NCI-H187 (cell line): ENCODE measurements at regions not wholly inside any gene's neighbourhood (a gene's known extent, or its start where the extent isn't known, plus 50 kb on each side); places are given as distances from the start of the nearest gene placed in this dataset.
"Not testable (repeated sequence)": the region's sequence is repeated elsewhere in the genome, so short reads cannot be mapped to it uniquely, and the experiment has no call there.

Experiments
- DNase-seq, 2 experiments: peaks; one replicate each; lab custom pipeline; 2025; lab: John Stamatoyannopoulos, UW

GRCh38 chr12:128076188-128076587, 190.8 kb upstream of the TMEM132C start:
- no peak for DNase-seq

DNA sequence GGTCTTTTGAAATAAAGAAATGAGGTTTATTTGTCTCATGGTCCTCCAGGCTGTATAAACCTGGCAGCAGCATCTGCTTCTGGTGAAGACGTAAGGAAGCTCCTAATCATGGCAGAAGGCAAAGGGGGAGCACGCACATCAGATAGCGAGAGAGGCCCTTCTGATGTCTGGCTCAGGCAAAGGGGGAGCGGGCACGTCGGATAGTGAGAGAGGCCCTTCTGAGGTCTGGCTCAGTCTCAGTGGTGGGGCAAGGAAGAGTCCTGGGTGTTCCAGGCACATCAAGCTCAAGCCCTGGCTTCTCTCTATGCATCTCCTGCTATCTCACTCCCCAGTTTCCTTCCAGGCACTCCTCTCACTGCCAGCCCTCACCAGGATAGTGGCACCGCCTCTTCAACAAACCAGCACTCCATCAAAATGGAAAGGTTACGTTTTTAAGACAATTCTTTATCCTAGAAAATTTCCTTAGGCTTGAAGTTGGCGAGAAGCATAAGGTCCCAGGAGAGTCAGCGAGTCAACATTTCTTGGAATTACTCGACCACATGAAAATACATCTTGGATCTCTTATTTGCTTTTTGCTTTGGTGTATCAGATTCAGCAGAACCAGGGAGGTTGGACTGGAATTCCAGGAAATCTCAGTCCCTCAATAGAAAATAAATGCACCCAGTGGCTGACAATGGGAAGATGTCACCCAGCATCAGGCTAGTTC, 189.6 kb upstream of the TMEM132C start:
- no peak for DNase-seq

- DNase-seq = no peak
Observed at GRCh38 chr12:128077917-128078298, 189.1 kb upstream of the TMEM132C start.

- no peak for DNase-seq
Observed at GRCh38 chr12:128078301-128078971, 188.5 kb upstream of the TMEM132C start.

DNA sequence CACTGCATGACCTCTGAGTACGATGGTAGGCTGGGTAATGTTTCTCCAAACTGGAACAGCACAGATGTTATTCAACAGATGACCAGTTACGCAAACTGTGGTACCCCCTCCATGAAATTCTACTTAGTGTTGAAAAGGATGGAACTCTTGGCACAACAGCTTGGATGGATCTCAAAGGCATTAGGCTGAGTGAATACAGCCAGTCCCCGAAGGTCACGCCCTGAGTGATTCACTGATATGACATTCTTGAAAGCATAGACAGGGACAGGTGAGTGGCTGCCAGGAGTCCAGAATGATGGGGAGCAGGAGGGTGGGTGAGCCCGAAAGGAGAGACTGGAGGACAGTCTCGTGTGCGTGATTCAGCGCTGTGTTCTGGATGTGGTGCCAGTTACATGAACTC, 187.5 kb upstream of the TMEM132C start:
- DNase-seq = no peak

DNA sequence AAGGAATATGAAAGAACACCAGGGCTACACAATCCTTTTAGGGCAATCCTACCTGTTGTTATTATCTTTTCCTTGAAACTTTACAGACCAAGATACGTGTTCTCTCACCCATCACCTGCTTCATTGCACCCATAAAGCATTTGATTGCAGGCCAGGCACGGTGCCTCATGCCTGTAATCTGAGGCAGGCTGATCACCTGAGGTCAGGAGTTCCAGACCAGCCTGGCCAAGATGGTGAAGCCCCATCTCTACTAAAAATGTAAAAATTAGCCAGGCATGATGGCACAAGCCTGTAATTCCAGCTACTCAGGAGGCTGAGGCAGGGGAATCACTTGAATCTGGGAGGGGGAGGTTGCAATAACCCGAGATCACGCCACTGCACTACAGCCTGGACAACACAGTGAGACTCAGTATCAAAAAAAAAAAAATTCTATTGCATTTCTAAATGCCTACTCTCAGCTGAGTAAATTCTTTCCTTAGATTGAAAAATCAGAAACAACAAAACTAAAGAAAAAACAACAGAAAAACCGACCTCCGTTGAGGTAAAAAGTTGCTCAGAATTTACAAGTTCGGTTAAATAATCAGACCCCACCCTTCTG, 183.7 kb upstream of the TMEM132C start:
- DNase-seq = no peak

- DNase-seq = no peak
Observed at GRCh38 chr12:128088926-128089325, 178.0 kb upstream of the TMEM132C start.

DNA sequence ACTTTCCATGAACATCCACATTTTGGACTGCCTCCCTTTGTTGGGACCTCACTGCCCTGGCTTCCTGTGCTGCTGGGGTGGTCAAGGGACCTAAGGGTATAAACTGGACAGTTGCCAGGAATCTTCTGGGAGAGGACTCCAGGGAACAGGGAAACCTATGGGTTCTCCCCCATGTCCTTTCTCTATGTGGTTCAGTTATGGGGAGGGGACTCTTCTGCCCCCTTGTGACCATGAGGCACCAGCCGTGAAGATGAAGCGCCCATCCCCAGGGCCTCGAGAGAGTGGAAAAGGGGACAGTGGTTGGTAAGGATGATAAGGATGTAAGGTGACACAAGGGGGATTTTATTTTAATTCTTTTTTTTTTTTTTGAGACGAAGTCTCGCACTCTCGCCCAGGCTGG, 177.0 kb upstream of the TMEM132C start:
- DNase-seq = no peak

GRCh38 chr12:128091101-128091720, 175.8 kb upstream of the TMEM132C start:
- peak; percentile 51 to 61 for DNase-seq

- peak in 1 of 2 experiments; percentile 38 for DNase-seq
Observed at GRCh38 chr12:128091951-128092382, 175.0 kb upstream of the TMEM132C start.

- DNase-seq = no peak
Observed at GRCh38 chr12:128098730-128099129, 168.2 kb upstream of the TMEM132C start.

DNA sequence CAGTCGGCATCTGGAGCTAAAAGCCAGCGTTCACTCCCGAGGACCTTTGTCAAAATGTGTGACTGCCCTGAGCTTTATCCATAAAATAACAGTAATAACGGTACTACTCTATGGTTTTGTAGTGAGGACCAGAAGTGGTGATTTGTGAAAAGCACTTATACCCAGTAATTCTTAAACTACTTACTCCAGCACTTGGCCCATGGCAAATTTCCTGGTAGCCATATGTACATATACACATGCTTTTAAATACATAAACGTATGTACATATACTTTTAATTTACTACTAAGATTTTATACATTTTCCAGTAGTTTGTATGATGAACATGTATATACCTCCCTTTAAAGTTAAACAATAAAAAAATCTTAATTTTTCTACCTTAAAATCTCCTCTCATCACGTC, 163.8 kb upstream of the TMEM132C start:
- no peak for DNase-seq

DNA sequence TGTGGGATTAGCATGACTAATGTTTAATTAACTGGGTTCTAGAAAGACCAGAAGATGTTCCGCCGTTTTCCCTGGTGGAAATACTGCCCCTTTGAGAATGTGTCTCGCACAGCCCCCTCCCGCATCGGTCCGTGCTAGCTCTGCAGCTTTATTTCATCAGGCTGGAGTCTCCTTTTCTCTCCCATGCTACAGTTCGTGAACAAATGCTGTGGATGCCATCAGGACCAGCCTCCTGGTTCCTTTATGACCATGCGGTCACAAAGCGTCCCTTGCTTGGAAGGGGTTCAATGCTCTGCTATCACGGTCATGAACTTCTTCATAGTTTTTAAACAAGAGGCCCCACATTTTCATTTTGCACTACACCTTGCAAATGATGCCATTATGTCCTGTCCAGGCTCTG, 157.7 kb upstream of the TMEM132C start:
- no peak for DNase-seq

GRCh38 chr12:128109636-128110035, 157.3 kb upstream of the TMEM132C start:
- no peak for DNase-seq

- no peak for DNase-seq
Observed at GRCh38 chr12:128111333-128111732, 155.6 kb upstream of the TMEM132C start.

DNA sequence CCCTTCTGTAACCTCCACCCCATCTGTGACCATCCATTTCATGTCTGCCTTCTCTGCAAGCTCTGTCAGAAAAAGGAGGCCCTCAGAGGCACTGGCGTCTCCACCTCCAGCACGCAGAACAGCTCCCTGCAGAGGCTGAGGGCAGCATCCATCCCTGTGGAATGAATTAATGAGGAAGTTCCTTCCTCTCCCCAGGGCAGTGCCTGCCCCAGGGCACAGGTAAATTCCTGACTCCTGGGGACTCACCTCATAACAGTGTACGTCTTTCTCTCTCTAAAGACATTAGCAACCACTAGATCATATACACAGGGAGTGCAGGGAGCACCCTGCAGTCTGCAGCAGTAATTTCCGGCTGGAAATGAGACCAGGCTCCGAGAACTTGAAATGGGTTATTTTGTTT, 155.0 kb upstream of the TMEM132C start:
- no peak for DNase-seq

DNA sequence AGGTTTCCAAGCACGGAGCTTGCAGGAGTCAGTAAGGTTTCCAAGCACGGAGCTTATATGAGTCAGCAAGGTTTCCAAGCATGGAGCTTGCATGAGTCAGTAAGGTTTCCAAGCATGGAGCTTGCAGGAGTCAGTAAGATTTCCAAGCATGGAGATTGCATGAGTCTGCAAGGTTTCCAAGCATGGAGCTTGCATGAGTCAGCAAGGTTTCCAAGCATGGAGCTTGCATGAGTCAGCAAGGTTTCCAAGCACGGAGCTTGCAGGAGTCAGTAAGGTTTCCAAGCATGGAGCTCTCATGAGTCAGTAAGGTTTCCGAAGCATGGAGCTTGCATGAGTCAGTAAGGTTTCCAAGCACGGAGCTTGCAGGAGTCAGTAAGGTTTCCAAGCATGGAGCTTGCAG, 153.7 kb upstream of the TMEM132C start:
- DNase-seq = not testable (repeated sequence)

DNA sequence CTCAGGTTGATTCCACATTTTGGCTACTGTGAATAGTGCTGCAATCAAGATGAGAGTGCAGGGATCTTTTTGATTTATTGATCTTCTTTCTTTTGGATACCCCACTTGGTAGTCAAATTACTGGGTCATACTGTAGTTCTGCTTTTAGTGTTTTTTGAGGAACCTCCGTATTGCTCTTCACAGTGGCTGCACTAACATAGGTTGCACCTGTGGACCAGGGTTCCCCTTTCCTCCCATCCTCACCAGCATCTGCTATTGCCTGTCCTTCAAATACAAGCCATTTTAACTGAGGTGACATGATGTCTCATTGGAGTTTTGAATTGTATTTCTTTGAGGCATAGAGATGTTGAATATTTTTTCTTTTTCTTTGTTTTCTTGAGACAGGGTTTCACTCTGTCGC, 152.5 kb upstream of the TMEM132C start:
- DNase-seq = no peak

DNA sequence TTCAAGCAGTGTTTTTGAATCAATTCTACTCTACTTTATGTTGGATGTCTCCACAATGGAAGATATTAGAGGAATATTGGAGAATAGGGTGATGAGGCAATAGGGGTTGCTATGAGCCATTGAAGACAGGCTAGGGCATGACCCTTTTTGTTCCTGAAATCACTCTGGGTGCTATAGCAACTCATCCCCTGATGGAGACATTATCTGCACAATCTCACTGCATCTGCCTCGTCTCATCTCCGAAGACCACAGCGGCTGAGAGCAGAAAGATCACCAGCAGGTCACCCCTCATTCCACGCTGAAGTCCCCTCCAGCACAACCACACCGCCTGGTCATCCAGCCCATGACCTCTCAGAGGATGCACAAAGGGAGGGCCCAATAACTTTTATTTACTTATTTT, 150.4 kb upstream of the TMEM132C start:
- no peak for DNase-seq

DNA sequence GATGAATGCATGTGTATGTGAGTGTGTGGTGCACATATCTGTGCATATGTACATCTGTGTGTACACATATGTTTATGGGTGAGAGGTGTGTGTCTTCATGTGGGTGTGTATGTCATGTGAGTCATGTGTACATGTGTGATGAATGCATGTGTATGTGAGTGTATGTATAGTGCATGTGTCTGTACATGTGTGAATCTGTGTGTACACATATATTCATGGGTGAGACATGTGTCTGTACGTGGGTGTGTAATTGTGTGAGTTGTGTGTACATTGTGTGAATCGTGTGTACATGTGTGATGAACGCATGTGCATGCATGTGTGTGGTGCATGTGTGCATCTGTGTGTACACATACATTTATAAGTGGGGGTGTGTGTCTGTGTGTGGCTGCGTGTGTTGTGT, 146.9 kb upstream of the TMEM132C start:
- no peak for DNase-seq

- no peak for DNase-seq
Observed at GRCh38 chr12:128121424-128121823, 145.5 kb upstream of the TMEM132C start.

- DNase-seq = no peak
Observed at GRCh38 chr12:128123096-128123495, 143.9 kb upstream of the TMEM132C start.

GRCh38 chr12:128131955-128132354, 135.0 kb upstream of the TMEM132C start:
- DNase-seq = no peak
